Mammary epithelial cell (primary cell): ENCODE measurements at regions not wholly inside any gene's neighbourhood (a gene's known extent, or its start where the extent isn't known, plus 50 kb on each side); places are given as distances from the start of the nearest gene placed in this dataset.

ENCODE experiments used
- EZH2 ChIP-seq: IDR thresholded peaks from 2 replicates; pipeline ENCODE4 v1.6.1; 2012; ENCODE audit warnings: low read length, inconsistent platforms, borderline replicate concordance
- TF ChIP-seq, protein P1 (sequence below), 2 donors: IDR thresholded peaks in 1 of 2; conservative IDR thresholded peaks in 1 of 2; 2 replicates each; pipeline ENCODE4 v1.5.1; 2011 to 2012; ENCODE audit warnings: inconsistent platforms in 2 of 2, low read length in 2 of 2, mild to moderate bottlenecking in 2 of 2, control low read depth in 1 of 2, low read depth in 1 of 2; ENCODE audit not compliant: insufficient read depth in 1 of 2; ENCODE audit errors: extremely low read depth in 1 of 2

DNA sequence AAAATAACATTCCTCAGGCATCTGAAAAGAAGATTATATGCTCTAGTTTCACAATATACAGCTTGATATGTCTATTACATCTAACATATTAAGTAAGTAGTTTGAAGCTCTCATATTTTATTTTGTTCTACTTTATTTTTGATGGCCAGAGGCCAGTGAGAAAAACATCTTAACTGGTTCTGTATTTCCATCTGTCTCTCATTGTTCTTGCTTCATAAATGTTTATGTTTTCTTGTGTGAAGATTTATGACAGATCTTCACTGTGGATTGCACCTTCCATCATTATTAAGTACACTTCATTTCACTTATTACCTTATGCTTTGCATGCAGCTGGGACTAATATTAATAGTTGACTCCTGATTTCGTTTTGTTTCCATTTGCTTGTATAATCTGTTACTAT lies 511.2 kb downstream of the TSN start:
- TF ChIP-seq, protein P1, sequence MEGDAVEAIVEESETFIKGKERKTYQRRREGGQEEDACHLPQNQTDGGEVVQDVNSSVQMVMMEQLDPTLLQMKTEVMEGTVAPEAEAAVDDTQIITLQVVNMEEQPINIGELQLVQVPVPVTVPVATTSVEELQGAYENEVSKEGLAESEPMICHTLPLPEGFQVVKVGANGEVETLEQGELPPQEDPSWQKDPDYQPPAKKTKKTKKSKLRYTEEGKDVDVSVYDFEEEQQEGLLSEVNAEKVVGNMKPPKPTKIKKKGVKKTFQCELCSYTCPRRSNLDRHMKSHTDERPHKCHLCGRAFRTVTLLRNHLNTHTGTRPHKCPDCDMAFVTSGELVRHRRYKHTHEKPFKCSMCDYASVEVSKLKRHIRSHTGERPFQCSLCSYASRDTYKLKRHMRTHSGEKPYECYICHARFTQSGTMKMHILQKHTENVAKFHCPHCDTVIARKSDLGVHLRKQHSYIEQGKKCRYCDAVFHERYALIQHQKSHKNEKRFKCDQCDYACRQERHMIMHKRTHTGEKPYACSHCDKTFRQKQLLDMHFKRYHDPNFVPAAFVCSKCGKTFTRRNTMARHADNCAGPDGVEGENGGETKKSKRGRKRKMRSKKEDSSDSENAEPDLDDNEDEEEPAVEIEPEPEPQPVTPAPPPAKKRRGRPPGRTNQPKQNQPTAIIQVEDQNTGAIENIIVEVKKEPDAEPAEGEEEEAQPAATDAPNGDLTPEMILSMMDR (conservative IDR thresholded peaks at IDR 0.05 in 1 of 2, IDR thresholded peaks at IDR 0.05 in 1 of 2; ENCODE audit: extremely low read depth in 1 of 2, insufficient read depth in 1 of 2, low read depth in 1 of 2, low read length in 2 of 2), result no peak
- no peak for TF ChIP-seq EZH2
